HG02678 (cell line): ENCODE measurements at regions not wholly inside any gene's neighbourhood (a gene's known extent, or its start where the extent isn't known, plus 50 kb on each side); places are given as distances from the start of the nearest gene placed in this dataset.

Source experiments
- ATAC-seq: cut with Tn5 transposase; IDR thresholded peaks from one replicate; pipeline ENCODE4 v1.9.1; 2021; ENCODE audit warnings: mild to moderate bottlenecking, moderate library complexity; ENCODE audit not compliant: unreplicated experiment

DNA sequence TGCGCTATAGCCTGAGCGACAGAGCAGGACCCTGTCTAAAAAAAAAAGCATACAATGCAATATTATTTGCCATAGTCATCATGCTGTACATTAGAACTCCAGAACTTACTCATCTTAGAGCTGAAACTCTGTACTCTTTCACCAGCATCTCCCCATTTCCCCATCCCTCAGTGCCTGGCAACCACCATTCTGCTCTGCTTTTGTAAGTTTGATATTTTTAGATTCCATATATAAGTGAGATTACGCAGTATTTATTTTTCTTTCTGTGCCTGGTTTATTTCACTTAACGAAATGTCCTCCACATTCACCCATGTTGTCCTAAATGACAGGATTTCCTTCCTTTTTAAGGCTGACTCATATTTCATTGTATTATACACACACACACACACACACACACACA lies 121.8 kb downstream of the BBS10 start:
- no peak for ATAC-seq

DNA sequence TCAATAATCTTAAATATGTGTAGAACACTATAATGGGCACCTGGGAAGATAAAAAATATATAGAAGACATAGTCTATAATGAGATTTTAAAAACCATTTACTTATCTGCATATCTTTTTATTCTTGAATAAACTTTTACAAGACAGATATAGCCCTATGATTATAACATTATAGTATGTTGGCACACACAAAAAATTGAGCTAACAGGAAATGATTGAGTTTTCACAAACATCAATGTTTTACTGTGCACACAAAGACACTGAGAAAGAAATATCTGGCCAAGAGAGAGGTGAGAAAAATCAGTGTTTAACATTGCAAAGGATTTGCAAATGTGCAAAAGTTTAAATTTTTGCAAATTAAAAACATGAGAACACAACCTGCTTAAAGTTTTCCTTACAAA lies 124.3 kb downstream of the BBS10 start:
- ATAC-seq, result no peak

DNA sequence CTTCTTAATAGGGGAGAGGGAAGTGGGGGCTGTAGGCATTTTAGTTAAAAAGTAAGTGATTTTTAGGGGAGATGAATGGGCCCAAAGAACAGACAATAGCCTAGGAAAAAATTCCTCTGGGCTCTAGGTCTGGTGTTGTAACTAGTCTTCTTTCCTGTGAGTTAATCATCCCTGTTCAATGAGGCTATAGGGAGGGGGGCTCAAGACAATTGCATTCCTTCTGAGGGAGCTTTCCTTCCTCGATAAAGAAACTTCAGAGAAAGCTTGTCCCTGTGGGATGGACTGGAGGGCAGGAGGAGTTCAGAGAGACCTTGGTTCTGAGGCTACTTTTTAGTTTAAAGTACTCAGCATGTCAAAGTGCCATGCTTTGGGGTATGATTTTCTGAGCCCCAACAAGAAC lies 127.2 kb downstream of the BBS10 start:
- no peak for ATAC-seq

DNA sequence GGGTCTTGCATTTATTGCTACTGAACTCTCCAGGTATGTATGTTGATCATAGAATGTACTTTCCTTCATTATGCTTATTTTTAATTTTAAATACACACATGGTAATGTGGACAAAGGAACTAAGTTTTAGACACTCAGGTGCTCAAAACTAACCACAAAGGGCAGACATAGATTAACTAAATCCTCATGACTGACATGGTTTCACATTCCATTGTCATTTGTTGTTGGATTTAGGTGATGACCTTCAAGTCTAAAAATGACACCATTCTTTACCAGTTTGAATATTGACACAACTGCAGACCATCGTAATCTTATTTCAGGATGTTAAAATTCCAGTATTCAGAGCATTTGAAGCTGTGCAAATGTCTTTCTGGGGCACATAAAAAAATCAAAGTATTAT lies 128.4 kb downstream of the BBS10 start:
- no peak for ATAC-seq

DNA sequence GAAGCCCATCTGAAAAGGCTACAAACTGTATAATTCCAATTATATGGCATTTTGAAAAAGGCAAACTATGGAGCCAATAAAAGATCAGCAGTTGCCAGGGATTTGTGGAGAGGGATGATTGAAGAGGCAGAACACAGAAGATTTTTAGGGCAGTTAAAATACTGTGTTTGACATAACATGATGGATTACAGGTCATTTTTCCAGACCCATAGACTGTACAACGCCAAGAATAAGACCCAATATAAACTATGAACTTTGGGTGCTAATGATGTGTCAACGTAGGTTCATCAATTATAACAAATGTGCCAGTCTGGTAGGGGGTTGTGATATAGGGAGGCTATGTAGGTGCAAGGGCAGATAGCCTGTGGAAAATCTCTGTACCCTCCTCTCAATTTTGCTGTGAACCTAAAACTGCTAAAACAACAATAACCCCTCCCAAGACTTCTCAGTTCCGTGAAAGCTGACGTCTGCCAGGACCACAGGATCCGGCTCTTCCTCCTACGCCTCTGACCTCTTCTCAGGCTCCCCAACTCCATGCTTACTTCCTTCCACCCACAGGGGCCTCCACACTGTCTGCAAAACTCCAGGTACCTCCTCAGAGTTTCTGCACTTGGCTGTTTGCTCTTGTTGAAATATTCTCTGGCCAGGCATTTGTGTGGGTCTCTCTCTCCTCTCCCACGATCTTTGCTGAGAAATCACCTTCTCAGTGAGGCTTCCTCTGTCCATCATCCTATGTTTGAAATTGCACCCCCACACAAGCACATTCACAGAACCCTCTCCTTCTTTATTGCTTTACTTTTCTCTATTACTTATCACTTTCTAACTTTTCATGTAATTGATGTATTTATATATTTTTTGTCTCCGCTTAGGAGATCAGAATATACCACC lies 131.4 kb downstream of the BBS10 start:
- ATAC-seq, result no peak

DNA sequence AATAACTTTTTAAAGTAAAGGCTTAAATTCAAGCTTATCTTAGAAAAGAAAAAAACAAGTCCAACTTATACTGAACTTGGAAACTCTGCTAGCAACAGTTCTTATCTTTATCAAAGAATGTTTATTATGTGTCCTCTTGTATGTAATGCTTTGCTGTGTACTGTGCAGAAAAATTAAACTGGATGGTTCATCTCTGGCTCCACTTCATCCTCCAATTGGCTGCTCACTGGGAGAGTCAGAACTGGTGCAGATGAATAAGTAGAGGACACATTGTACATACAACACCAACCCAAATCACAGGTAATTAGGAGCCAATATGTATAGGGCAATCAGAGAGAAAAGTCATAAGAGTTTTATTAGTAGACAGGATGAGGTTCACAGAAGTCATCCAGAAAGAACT lies 123.6 kb upstream of the NAP1L1 start:
- ATAC-seq, result no peak

DNA sequence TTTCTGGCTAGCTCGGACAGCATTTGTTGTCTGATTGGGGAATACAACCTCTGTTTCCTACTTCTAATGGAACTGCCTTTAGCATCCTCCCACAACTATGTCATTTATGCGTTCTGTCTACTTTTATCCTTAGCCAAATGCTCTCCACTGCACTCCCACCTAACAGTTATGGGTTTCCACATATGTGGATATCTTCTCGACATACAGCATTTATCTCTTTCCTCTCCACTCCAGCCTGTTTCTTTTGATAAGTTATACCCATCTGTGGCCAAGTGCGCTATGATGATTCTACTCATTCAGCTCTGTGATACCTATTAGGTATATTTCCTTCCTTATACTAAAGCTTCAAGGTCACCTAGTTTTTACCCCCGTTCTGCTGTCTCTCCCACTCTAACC lies 122.2 kb upstream of the NAP1L1 start:
- ATAC-seq, result no peak

DNA sequence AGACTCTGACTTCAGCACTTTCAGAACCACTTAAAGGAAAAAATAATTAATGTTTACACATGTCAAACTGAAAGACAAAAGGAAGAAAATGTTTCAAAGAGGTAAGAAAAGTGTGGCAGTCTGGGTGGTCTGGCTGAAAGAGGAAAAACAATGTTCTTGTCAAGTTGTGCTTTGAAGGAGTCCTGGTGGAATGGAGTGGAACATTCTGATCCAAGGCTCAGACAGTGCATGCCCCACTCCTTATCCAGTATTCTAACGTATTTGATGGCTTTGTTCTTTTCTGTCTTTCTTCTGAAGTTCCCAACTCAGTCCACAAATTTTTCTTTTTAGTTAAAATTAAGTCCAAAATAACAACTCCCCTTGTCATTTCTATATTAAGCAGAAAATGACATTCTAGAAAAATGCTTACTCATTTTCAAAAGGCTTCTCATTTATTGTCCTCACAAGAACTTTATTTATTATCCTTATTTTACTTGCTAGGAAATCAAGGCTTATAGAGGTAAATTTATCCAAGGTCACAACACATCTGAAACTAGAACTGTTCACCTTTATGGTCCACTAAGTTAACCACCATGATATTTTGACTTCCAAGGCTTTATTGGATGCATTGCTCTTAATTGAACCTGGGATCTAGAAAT lies 121.7 kb upstream of the NAP1L1 start:
- ATAC-seq, result no peak

DNA sequence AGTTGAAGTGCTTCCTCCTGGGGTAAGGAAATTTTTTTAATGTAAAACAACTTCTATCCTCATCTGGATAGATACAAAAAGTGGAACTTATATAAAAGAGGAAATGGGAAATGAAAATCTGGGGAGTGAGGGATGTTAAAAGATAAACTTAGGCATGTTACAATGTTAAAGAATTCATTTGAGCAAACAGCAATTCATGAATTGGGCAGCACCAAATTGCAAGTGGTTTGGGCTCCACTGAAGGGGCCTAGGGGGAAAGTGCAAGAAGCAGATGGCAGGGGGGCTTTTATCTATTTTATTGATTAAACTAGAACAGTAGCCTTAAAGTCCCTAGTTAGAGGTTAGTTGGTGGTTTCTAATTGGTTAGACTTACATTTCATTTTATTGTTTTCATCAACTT lies 118.1 kb upstream of the NAP1L1 start:
- no peak for ATAC-seq

DNA sequence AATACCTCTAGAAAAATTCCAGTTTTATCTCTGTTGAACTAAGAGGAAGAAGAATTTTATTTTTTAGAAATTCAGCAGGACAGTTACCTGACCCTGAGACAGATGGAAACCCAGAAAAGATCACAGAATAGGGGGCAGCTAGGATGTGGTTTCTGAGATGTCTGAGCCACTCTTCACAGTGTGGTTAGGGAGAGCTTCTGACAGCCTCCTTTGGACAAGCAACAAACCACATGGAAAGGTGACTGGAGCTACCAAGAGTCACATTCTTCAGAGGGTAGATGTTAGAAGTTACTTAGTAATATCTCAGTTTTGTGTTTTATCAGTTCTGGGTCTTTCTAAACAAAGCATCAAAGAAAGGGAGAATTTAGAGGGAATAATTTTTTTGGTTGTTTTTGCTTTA lies 117.3 kb upstream of the NAP1L1 start:
- no peak for ATAC-seq

DNA sequence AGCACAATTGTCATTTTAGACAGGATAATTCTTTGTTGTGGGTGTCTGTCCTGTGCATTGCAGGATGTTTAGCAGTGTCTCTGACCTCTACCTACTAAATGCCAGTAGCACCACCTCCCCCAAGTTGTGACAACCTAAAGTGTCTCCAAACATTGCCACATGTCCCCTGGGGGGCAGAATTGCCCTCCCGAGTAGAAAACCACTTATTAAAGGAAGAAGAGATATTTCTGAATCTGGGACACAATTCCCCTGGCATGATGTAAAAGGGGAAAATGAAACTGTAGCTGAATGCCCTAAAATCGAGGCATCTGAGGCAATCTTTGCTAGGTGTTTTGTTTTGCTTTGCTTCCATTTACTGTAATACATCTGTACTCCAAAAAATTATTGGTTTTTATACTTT lies 116.8 kb upstream of the NAP1L1 start:
- ATAC-seq, result no peak

DNA sequence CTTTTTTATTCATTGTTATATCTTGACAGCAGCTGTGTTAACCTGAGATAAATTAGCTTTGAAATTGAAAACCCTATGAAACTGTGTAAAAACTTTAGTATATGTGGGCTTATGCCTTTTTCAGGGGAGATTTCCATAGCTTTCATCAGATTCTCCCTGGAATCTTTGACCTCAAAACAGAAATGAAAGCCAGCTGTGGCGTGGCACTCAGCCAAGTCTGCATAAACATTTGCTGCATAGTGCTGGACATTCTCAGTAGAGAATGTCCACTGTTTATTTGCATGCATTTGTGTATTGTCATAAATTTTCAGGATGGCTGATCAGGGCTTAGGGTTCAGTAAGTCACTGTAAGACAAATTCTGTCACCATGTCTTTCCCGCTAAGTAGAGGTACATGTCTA lies 115.3 kb upstream of the NAP1L1 start:
- ATAC-seq, result no peak

DNA sequence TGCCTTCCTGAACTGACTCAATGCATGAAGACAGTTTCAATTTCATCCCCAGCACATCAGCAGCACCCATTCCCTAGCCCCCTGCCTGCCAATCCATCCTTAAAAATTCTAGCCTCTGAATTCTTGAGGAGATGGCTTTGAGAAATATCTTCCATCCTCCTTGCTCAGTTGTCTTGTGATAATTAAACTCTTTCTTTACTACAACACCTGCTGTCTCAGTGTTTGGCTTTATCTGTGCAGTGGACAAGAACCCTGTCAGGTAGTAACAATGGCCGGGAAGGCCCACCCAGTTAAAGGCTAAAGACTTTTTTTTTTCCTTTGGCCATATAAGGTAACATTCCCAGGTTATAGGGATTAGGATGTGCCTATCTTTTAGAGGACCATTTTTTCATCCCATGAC lies 114.4 kb upstream of the NAP1L1 start:
- ATAC-seq, result no peak

DNA sequence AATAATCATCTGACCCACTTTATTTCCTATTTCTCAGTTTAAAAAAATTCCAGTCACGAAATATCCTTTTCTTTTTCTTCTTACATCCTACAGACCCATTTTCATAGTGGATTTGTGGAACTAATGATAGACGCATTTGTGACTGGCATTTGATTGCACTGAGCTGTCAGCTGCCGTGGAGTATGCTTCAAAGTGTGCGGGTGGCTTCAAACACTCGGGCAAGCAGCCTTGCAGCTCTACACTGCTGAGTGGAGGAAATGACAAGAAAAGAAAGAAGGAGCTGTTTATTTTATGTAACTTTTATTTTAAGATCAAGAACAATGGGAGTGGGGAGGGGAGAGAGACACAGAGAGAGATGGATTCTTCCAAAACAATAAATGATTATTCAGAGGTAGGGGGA lies 112.8 kb upstream of the NAP1L1 start:
- ATAC-seq, result no peak

DNA sequence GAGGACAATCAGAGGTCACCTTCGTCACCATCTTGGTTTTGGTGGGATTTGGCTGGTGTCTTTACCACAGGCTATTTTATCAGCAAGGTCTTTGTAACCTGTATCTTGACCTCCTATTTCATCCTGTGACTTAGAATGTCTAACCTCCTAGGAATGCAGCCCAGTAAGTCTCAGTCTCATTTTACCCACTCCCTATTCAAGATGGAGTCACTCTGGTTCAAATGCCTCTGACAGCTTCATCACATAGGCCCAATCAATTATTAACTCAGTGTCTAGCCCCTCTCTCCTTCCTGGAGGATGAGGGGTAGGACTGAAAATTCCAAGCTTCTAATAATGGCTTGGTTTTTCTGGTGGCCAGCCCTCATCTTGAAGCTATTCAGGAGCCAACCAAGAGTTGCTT lies 111.4 kb upstream of the NAP1L1 start:
- ATAC-seq, result no peak

DNA sequence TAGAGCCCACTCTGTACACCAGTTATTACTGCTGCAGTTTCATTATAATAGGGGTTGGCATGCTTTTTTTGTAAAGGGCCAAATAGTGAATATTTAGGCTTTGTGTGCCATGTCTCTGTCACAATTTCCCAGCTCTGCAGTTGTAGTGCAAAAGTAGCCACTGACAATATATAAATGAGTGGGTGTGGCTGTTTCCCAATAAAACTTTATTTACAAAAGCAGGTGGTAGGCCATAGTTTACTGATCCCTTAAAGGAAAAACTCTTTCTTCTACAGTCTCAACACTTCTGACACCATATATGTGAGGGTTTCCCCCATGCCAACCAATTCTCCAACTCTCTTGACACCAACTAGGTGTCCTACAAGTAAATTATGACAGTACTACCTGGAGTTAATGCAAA lies 110.2 kb upstream of the NAP1L1 start:
- ATAC-seq, result no peak

DNA sequence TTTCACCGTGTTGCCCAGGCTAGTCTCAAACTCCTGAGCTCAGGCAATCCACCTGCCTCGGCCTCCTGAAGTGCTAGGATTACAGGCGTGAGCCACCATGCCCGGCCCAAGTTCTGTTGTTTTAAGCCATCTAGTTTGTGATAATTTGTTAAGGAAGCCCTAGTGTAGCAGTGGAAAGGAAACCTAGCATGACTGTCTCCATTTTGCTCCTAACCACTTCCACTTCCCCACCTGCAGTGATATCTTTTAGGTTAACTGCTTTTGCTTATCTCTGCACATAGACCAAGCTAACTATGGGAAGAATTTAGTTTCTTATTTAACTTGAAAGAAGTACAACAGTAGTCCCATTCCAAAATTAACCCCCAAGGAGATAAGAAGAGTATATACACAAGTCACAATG lies 109.5 kb upstream of the NAP1L1 start:
- ATAC-seq, result no peak

DNA sequence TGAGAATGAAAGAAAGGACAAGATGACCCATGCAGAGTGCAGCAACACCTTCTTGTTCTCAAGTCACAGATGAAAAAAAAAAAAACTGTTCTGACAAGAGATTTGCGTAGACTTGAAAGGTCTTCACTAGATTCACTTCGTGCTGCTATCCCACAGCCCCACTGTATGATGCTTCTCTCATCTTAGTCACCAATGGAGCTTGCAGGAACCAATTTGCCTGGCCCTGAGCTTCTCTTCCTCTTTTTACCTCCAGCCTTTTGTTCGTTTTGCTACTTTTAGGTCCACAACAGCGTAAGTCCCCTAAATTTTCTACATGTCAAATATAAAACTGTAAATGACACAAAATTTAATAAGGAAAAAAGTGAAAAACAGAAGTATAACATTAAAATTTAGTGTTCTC lies 107.9 kb upstream of the NAP1L1 start:
- ATAC-seq, result no peak

DNA sequence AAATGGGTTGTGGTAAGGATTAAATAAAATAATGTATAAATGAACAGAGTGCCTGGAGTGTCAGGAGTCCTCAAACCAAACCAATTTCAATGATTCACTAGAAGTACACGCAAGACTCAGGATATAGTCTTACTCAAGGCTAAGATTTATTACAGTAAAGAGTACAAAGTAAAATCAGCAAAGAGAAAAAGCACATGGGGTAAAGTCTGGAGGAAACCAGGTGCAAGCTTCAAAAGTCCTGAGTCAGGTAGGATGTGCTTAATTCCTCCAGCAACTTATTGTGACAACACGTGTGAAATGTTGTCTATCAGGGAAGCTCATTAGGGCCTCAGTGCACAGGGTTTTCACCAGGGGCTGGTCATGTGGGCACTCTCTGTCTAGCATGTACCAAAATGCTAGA lies 105.8 kb upstream of the NAP1L1 start:
- no peak for ATAC-seq

DNA sequence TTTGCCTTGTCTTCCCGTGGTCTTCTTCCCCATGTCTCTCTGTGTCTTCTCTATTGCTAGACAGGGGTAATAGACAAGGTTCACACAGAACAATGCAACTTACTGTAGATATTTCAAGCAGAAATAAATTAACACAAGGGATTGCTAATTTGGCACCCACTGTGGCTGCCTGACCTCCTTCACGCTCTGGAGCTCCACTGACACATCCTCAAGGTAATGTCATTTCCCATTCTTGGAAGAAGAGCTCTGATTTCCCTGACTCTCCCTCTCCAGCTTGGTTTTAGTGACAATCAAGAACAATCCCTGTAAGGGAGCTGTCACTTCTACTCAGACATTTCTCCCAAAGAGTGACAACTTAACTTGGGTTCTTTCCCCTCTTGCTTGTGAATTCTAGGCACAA lies 105.4 kb upstream of the NAP1L1 start:
- no peak for ATAC-seq

DNA sequence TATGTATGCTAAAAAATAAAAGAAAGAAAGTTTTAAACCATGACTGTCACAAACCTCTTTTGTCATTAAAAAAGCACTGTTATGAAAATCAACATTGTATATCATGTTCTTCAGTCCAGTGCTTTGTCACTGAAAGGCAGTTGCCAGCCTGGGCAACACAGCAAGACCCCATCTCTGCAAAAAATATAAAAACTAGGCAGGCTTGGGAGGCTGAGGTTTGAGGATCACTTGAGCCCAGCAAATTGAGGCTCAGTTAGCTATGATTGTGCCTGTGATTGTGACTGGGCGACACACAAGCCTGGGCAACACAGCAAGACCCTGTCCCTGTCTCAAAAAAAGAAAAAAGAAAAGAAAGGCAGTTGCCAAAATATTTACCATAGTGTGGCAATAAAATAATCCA lies 102.7 kb upstream of the NAP1L1 start:
- ATAC-seq, result no peak

DNA sequence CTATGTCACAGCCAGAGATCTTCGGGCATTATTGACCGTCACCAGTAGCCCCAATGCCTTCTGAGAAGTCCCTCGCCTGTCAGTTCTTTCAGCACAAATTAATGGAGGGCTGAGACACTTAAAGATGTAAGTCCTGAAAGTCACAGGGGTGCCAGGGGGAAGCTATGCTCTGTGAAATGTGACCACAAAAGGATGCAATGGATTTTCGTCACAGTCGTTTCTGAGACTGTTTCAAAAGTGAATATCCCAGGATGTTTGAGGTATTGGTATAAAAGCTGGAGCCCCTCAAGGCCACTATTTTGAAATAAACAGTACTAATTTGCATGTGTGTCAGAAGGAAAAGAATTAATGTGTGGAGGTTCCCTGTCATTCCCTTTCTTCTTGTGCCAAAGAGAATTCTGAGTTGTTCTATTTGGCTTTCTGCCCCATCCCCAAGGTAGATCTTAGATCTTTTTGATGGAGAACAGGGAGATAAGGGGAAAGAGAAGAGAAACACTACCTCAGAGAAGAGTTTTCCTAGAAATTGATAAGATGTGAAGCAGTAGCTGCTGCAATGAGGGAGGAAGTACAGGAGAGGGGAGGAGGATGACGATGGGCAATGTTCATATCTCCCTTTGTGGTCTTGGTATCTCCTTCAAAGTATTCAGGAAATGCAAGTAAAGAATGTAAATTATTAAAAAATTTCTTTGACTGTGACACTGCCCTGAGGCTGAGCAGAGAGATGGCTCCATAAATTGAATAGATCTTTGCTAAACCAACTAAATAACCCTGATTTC lies 101.8 kb upstream of the NAP1L1 start:
- no peak for ATAC-seq
